ENCODE measurements at regions not wholly inside any gene's neighbourhood (a gene's known extent, or its start where the extent isn't known, plus 50 kb on each side); places are given as distances from the start of the nearest gene placed in this dataset.

GRCh38 chr14:104334424-104335161 is 196.2 kb downstream of the KIF26A start:
- H3K9me3 ChIP-seq (ENCODE audit: control insufficient read depth, low read length) = peaks cover 18% of the 10 kb centered on the region
- no peak overlapping the region for H3K9ac ChIP-seq (ENCODE audit: low read length)
- H3K4me3 ChIP-seq (ENCODE audit: low read length) = no peak overlapping the region
- H3K27me3 ChIP-seq (replicated peaks; ENCODE audit: control insufficient read depth, insufficient read depth, low read length) = peaks cover 7% of the 10 kb centered on the region
- no peaks in the 10 kb centered on the region for H3K36me3 ChIP-seq (ENCODE audit: control insufficient read depth, insufficient read depth, low read length, severe bottlenecking)
- DNase-seq (ENCODE audit: low read depth) = no peak
- no peaks in the 10 kb centered on the region for H3K4me1 ChIP-seq (ENCODE audit: control insufficient read depth, insufficient read depth, low read length)

DNA sequence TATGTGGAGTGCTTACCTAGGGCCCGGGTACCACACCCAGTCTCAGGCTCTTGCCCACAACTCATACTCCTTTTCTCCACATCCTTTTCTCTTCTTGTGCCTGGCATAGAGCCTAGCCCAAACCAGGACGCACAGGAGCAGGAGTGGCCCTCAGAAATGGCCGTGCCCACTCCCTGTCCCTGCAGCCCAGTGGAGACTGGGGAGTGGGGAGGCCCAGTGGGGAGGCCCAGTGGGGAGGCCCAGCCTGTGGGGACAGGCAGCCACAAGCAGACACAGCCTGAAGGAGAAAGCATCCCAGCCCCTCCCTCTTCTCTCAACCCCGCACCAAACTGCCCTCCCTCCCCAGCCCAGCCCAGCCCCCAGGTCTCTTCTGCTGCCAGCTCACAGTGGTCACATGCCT is 196.8 kb downstream of the KIF26A start:
- H3K9ac ChIP-seq (ENCODE audit: low read length) = no peak overlapping the region
- DNase-seq (ENCODE audit: low read depth) = no peak
- H3K4me3 ChIP-seq (ENCODE audit: low read length) = no peak overlapping the region
- no peaks in the 10 kb centered on the region for H3K36me3 ChIP-seq (ENCODE audit: control insufficient read depth, insufficient read depth, low read length, severe bottlenecking)
- no peaks in the 10 kb centered on the region for H3K4me1 ChIP-seq (ENCODE audit: control insufficient read depth, insufficient read depth, low read length)
- peaks cover 7% of the 10 kb centered on the region for H3K27me3 ChIP-seq (replicated peaks; ENCODE audit: control insufficient read depth, insufficient read depth, low read length)
- H3K9me3 ChIP-seq (ENCODE audit: control insufficient read depth, low read length) = peaks cover 12% of the 10 kb centered on the region

- Histone ChIP-seq H3K4me1 (ENCODE audit: control insufficient read depth, insufficient read depth, low read length) (no peaks in the 10 kb centered on the region), H3K4me3 (ENCODE audit: low read length) (no peak overlapping the region), H3K36me3 (ENCODE audit: control insufficient read depth, insufficient read depth, low read length, severe bottlenecking) (no peaks in the 10 kb centered on the region), H3K9me3 (ENCODE audit: control insufficient read depth, low read length) (peaks cover 11% of the 10 kb centered on the region), H3K27me3 (replicated peaks; ENCODE audit: control insufficient read depth, insufficient read depth, low read length) (peaks cover 7% of the 10 kb centered on the region), H3K9ac (ENCODE audit: low read length) (no peak overlapping the region)
- DNase-seq (ENCODE audit: low read depth) = no peak
These were observed 197.2 kb downstream of the KIF26A start for GRCh38 chr14:104335611-104336010.

GRCh38 chr14:104337351-104337750 is 199.0 kb downstream of the KIF26A start:
- Histone ChIP-seq H3K4me1 (ENCODE audit: control insufficient read depth, insufficient read depth, low read length) (no peaks in the 10 kb centered on the region), H3K27me3 (replicated peaks; ENCODE audit: control insufficient read depth, insufficient read depth, low read length) (peaks cover 7% of the 10 kb centered on the region), H3K9me3 (ENCODE audit: control insufficient read depth, low read length) (peaks cover 3% of the 10 kb centered on the region), H3K4me3 (ENCODE audit: low read length) (no peak overlapping the region), H3K9ac (ENCODE audit: low read length) (no peak overlapping the region), H3K36me3 (ENCODE audit: control insufficient read depth, insufficient read depth, low read length, severe bottlenecking) (no peaks in the 10 kb centered on the region)
- DNase-seq (ENCODE audit: low read depth) = no peak

- DNase-seq (ENCODE audit: low read depth) = no peak
These were observed 201.0 kb downstream of the KIF26A start for GRCh38 chr14:104339361-104339760.

GRCh38 chr14:104339829-104340228 is 201.4 kb downstream of the KIF26A start:
- H3K9ac ChIP-seq (ENCODE audit: low read length) = no peak overlapping the region
- no peak for DNase-seq (ENCODE audit: low read depth)
- no peaks in the 10 kb centered on the region for H3K4me1 ChIP-seq (ENCODE audit: control insufficient read depth, insufficient read depth, low read length)
- H3K27me3 ChIP-seq (replicated peaks; ENCODE audit: control insufficient read depth, insufficient read depth, low read length) = peaks cover 8% of the 10 kb centered on the region
- peaks cover 3% of the 10 kb centered on the region for H3K9me3 ChIP-seq (ENCODE audit: control insufficient read depth, low read length)
- H3K36me3 ChIP-seq (ENCODE audit: control insufficient read depth, insufficient read depth, low read length, severe bottlenecking) = no peaks in the 10 kb centered on the region
- H3K4me3 ChIP-seq (ENCODE audit: low read length) = no peak overlapping the region

More at GRCh38 chr14:104339361-104339760, 201.0 kb downstream of the KIF26A start:
- Histone ChIP-seq H3K9ac (ENCODE audit: low read length) (no peak overlapping the region), H3K4me3 (ENCODE audit: low read length) (no peak overlapping the region), H3K27me3 (replicated peaks; ENCODE audit: control insufficient read depth, insufficient read depth, low read length) (peaks cover 7% of the 10 kb centered on the region), H3K36me3 (ENCODE audit: control insufficient read depth, insufficient read depth, low read length, severe bottlenecking) (no peaks in the 10 kb centered on the region), H3K4me1 (ENCODE audit: control insufficient read depth, insufficient read depth, low read length) (no peaks in the 10 kb centered on the region), H3K9me3 (ENCODE audit: control insufficient read depth, low read length) (peaks cover 3% of the 10 kb centered on the region)

DNA sequence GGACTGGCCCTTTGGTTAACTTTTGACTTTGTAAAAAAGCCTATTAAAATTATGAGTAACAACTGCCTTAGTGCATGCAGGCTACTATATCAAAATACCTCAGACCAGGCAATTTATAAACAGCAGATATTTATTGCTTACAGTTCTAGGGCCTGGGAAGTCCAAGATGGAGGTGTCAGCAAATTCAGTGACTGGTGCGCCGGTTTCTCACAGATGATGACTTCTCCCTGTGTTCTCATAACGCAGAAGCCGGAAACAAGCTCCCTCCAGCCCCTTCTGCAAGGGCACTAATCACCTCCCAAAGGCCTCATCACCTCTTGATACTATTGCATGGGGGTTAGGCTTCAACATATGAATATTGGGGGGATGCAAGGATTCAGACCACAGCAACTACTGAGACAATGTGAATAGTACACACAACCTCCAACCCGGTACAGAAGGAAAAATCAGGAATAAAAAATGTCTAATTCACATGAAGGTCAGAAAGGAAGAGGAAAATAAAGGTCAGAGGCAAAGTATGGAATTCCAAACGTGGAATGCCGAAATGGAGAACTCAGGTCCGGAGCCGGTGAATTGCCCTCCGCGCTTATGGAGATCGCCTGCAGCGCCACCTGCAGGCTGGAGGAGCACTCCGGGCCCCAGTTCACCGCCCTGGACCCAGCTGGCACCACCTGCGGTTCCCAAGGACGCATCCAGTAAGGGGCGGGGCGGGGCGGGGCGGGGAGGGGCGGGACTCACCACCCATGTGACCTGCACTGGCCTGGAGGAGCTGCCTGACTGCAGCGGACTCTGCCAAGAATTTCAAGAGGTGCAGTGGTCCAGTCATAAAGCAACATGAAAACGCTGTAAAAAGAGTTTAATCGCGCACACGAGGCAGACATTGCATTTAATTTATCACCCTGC is 203.4 kb downstream of the KIF26A start:
- no peak overlapping the region for H3K9ac ChIP-seq (ENCODE audit: low read length)
- H3K4me1 ChIP-seq (ENCODE audit: control insufficient read depth, insufficient read depth, low read length) = no peaks in the 10 kb centered on the region
- H3K4me3 ChIP-seq (ENCODE audit: low read length) = no peak overlapping the region
- H3K36me3 ChIP-seq (ENCODE audit: control insufficient read depth, insufficient read depth, low read length, severe bottlenecking) = no peaks in the 10 kb centered on the region
- H3K9me3 ChIP-seq (ENCODE audit: control insufficient read depth, low read length) = peaks cover 3% of the 10 kb centered on the region
- DNase-seq (ENCODE audit: low read depth) = no peak
- peaks cover 12% of the 10 kb centered on the region for H3K27me3 ChIP-seq (replicated peaks; ENCODE audit: control insufficient read depth, insufficient read depth, low read length)

- no peak for DNase-seq (ENCODE audit: low read depth)
- no peak overlapping the region for H3K9ac ChIP-seq (ENCODE audit: low read length)
- H3K27me3 ChIP-seq (replicated peaks; ENCODE audit: control insufficient read depth, insufficient read depth, low read length) = peaks cover 12% of the 10 kb centered on the region
- H3K4me3 ChIP-seq (ENCODE audit: low read length) = no peak overlapping the region
- H3K4me1 ChIP-seq (ENCODE audit: control insufficient read depth, insufficient read depth, low read length) = no peaks in the 10 kb centered on the region
- peaks cover 3% of the 10 kb centered on the region for H3K9me3 ChIP-seq (ENCODE audit: control insufficient read depth, low read length)
- H3K36me3 ChIP-seq (ENCODE audit: control insufficient read depth, insufficient read depth, low read length, severe bottlenecking) = no peaks in the 10 kb centered on the region
These were observed 204.3 kb downstream of the KIF26A start for GRCh38 chr14:104342435-104343293.

DNA sequence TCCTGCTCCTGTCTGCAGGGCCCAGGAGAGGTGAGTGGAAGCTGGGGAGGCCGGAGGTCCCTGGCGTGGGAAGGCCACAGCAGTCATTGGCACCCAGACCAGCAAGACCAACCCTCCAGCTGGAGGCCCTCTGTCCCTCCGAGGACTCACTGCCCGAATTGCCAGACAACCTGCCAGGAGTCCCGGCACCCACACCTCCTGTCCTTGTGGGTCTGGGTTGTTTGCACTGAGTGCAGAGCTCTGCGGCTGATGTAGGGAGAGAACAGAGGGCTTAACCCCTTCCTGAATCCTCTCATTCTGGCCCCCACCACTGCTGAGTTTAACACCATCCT is 204.9 kb downstream of the KIF26A start:
- DNase-seq (ENCODE audit: low read depth) = no peak

GRCh38 chr14:104343690-104344640 is 205.6 kb downstream of the KIF26A start:
- H3K4me3 ChIP-seq (ENCODE audit: low read length) = no peak overlapping the region
- no peaks in the 10 kb centered on the region for H3K36me3 ChIP-seq (ENCODE audit: control insufficient read depth, insufficient read depth, low read length, severe bottlenecking)
- peaks cover 4% of the 10 kb centered on the region for H3K9me3 ChIP-seq (ENCODE audit: control insufficient read depth, low read length)
- peaks cover 12% of the 10 kb centered on the region for H3K27me3 ChIP-seq (replicated peaks; ENCODE audit: control insufficient read depth, insufficient read depth, low read length)
- H3K4me1 ChIP-seq (ENCODE audit: control insufficient read depth, insufficient read depth, low read length) = no peaks in the 10 kb centered on the region
- H3K9ac ChIP-seq (ENCODE audit: low read length) = no peak overlapping the region
- no peak for DNase-seq (ENCODE audit: low read depth)

More for the DNA sequence above, 204.9 kb downstream of the KIF26A start:
- Histone ChIP-seq H3K4me1 (ENCODE audit: control insufficient read depth, insufficient read depth, low read length) (no peaks in the 10 kb centered on the region), H3K9me3 (ENCODE audit: control insufficient read depth, low read length) (peaks cover 2% of the 10 kb centered on the region), H3K4me3 (ENCODE audit: low read length) (no peak overlapping the region), H3K9ac (ENCODE audit: low read length) (no peak overlapping the region), H3K36me3 (ENCODE audit: control insufficient read depth, insufficient read depth, low read length, severe bottlenecking) (no peaks in the 10 kb centered on the region), H3K27me3 (replicated peaks; ENCODE audit: control insufficient read depth, insufficient read depth, low read length) (peaks cover 12% of the 10 kb centered on the region)
